ENCODE measurements at regions not wholly inside any gene's neighbourhood (a gene's known extent, or its start where the extent isn't known, plus 50 kb on each side); places are given as distances from the start of the nearest gene placed in this dataset.
"Not testable (repeated sequence)": the region's sequence is repeated elsewhere in the genome, so short reads cannot be mapped to it uniquely, and the experiment has no call there.

DNA sequence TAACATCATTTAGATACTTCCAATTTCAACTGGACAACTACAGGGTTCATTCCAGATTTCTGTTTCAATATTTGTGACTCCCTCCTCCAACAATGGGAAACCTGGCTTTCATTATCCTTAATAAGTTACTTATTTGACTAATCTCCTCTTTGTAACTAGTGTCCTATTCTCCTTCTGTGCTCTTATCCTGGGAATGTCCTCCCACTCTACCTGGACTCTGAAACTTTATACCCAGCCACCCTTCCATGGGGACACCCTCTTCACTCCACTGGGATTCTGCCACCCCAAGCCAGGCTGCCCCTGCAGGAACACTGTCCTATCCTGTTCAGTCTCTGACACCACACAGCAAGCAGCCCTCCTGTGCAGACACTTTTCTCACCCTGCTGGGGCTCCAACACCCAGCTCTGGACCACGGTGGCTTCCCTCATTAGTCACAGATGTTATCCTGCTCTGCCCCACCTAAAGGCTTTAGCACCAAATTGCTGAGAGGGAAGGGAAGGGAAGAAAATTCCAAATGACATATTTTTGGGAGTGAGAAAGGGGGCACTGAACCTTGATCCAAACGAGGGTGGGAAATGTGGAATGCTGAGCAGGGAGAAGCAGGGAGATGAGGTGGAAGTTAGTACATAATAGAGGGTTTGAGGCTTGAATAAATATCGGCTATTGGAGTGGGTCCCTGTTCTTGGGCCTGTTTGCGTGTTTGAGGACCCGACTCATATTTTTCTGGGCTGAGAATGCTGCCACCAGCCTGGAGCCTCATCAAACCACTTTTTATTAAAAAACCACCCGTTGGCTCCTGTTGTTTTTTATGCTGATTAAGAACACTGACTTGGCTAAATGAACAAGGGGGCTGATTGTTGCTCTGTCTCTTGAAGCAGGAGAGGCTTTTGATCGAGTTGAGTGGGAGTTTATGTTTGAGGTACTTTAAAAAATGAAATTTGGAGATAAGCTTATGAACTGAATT lies 54.0 kb upstream of the AKIRIN2 start:
- peak; percentile 64 for DNase-seq

DNA sequence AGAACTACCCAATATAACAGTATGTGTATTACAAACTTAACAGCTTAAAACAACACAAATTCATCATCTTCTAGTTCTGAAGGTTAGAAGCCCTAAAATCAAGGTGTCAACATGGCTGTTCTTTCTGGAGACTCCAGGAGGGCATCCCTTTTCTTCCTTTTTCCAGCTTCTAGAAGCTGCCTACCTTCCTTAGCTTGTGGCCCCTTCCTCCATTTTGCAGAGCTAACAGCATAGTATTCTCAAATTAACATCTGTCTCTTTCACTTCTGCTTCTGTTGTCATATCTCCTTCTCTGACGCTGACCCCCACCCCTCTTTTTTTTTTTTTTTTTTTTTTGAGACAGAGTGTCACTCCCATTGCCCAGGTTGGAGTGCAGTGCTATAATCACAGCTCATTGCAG lies 52.8 kb upstream of the AKIRIN2 start:
- DNase-seq = no peak

DNA sequence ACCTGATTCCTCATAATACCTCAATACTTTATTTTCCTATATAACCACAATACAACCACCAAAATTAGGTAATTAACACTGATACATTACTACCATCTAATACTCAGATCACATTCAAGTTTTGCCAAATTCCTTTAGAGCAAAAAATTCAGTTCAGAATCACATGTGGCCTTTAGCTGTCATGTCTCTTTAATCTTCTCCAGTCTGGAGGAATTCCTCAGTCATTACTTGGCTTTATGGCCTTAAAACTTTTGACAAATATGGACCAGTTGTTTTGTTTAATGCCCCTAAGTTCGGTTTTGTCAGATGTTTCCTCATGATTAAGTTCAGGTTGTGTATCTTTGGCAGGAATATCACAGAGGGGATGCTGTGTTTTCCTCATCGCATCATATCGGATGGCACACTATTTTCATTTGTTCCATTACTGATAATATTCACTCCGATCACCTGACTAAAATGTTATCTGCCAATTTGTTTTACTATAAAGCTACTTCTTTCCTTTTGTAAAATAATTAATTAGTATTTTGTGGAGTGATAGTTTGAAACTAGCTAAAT lies 51.2 kb upstream of the AKIRIN2 start:
- DNase-seq = no peak

DNA sequence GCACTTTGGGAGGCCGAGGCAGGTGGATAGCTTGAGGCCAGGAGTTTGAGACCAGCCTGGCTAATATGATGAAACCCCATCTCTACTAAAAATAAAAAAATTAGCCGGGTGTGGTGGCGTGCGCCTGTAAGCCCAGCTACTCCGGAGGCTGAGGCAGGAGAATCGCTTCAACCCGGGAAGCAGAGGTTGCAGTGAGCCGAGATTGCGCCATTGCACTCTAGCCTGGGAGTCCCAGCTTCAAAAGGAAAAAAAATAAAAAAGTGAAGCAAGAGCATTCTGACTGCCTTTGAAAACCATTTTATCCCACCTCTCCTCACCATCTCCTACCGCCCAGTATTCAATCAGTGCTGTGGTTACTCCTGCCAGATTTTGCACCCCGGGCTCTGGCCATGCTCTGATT lies 50.5 kb upstream of the AKIRIN2 start:
- not testable (repeated sequence) for DNase-seq

All from islet precursor cell (in vitro differentiated cells).